ENCODE measurements at regions not wholly inside any gene's neighbourhood (a gene's known extent, or its start where the extent isn't known, plus 50 kb on each side); places are given as distances from the start of the nearest gene placed in this dataset.

DNA sequence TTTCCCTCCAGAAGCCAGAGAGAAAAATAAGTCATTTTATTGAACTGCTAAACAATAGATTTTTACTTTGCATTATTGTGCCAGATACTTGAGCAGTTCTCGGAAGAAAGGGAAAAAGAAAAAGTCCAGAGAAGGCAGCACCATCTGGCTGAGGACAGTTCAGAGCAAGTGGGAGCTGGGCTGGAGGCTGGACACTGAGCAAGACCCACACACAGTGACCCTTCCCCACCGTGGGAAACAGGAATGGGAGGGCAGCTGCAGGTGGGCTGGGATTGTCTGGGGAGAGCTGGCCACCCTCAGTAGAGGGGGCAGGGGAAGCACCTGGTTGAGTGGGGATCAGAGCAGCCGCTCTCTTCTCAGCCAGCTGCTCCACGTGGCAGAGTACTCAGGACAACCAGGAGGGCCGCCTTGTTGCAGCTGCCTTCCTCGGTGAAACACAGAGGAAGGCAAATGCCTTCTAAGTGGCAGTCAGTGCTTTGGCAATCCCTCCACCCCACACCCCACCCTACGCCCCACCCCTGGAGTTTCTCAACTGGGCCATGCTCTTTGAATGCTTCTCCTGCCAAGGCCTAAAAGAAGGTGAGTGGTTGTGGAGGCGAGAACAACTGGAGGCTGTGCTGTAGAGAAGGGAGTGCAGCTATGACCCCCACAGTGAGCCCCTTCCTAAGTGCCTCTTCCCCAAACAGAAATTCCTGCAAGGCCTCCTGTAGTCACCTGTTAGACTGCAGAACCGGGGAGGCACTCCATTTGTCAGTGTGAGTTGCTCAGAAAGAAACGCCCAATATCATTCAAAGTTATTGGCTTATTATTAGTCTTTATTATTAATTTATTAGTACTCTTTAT lies 179.3 kb downstream of the ZIC5 start:
- WGBS, 3 donors, result 73 to 79% (median 73%) methylated on average over 10 of the region's 10 CpGs
- Histone ChIP-seq H3K4me1 (ENCODE audit: insufficient read depth) (no peaks in the 10 kb centered on the region), H3K9me3 (no peaks in the 10 kb centered on the region), H3K36me3 (no peaks in the 10 kb centered on the region), H3K27me3 (no peaks in the 10 kb centered on the region), H3K4me3 (no peak overlapping the region), H3K27ac (no peak overlapping the region)
- no peak for DNase-seq
- intact Hi-C loops (cut with DNase I), result no loop called here
- TF ChIP-seq EP300 (IDR thresholded peaks at IDR 0.05) (no peak), POLR2A (IDR thresholded peaks at IDR 0.05) (no peak), CTCF (IDR thresholded peaks at IDR 0.05) (no peak)

DNA sequence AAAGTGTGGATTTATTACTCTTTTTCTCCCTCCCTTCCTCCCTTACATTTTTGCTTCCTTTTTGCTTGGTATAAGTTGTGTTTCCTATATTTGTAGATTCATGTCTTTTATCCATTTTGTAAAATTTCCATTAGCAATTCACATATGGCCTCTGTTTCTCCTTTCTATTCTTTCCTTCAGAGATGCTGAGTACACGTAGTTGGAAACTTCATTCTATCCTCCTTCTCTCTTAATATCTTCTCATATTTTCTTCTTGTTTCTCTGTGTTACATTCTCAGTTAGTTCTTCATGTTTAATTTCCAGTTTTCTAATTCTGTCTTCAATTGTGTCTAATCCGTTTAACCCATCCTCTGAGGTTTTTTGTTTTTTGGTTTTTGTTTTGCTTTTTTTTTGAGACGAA lies 188.9 kb downstream of the ZIC5 start:
- H3K9me3 ChIP-seq, result peaks cover 0 to 5% of the 10 kb centered on the region in 2 donors
- no peaks in the 10 kb centered on the region for H3K4me1 ChIP-seq (ENCODE audit: insufficient read depth)
- TF ChIP-seq EP300 (IDR thresholded peaks at IDR 0.05), result no peak
- no peak for TF ChIP-seq POLR2A (IDR thresholded peaks at IDR 0.05)
- TF ChIP-seq CTCF (IDR thresholded peaks at IDR 0.05), result no peak
- DNase-seq, result no peak
- H3K27ac ChIP-seq, result no peak overlapping the region
- 89 to 93% (median 93%) methylated on average over 3 of the region's 3 CpGs for WGBS, 3 donors
- intact Hi-C loops (cut with DNase I), result no loop called here
- no peaks in the 10 kb centered on the region for H3K27me3 ChIP-seq
- H3K4me3 ChIP-seq, result no peak overlapping the region
- no peaks in the 10 kb centered on the region for H3K36me3 ChIP-seq

GRCh38 chr13:99778500-99778899 lies 193.1 kb downstream of the ZIC5 start:
- no peak for DNase-seq
- intact Hi-C loops (cut with DNase I), result no loop called here
- Histone ChIP-seq H3K4me1 (ENCODE audit: insufficient read depth) (no peaks in the 10 kb centered on the region), H3K9me3 (peaks cover 0 to 5% of the 10 kb centered on the region in 2 donors), H3K36me3 (no peaks in the 10 kb centered on the region), H3K27ac (no peak overlapping the region), H3K27me3 (no peaks in the 10 kb centered on the region), H3K4me3 (no peak overlapping the region)
- 82 to 91% (median 90%) methylated on average over 2 of the region's 2 CpGs for whole genome bisulfite sequencing, 3 donors
- TF ChIP-seq POLR2A (IDR thresholded peaks at IDR 0.05), result no peak
- no peak for TF ChIP-seq CTCF (IDR thresholded peaks at IDR 0.05)
- no peak for TF ChIP-seq EP300 (IDR thresholded peaks at IDR 0.05)

DNA sequence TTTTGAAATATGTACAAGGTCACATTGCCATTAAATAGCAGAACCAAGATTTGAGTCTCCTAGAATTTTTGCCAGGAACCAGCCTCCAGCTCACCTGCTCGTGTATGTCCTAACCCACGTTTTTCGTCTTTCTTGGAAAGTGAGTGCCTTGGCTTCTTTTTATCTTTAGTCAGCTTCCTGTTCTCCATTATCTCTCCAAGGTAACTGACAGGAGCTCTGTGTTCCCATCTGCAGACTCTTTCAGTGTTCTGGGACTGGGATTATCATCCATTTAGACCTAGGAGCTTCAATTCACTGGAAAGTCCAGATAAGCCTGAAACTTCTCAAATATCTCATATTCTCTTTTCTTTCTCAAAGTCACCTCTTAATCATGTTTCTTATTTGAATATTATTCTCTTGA lies 193.7 kb downstream of the ZIC5 start:
- 33 to 43% (median 40%) methylated on average over 3 of the region's 3 CpGs for WGBS, 3 donors
- no peak for TF ChIP-seq CTCF (IDR thresholded peaks at IDR 0.05)
- no peak for DNase-seq
- Histone ChIP-seq H3K9me3 (no peaks in the 10 kb centered on the region), H3K4me1 (ENCODE audit: insufficient read depth) (no peaks in the 10 kb centered on the region), H3K27ac (no peak overlapping the region), H3K27me3 (no peaks in the 10 kb centered on the region), H3K4me3 (no peak overlapping the region), H3K36me3 (no peaks in the 10 kb centered on the region)
- intact Hi-C loops (cut with DNase I), result no loop called here
